ENCODE measurements at regions not wholly inside any gene's neighbourhood (a gene's known extent, or its start where the extent isn't known, plus 50 kb on each side); places are given as distances from the start of the nearest gene placed in this dataset.

DNA sequence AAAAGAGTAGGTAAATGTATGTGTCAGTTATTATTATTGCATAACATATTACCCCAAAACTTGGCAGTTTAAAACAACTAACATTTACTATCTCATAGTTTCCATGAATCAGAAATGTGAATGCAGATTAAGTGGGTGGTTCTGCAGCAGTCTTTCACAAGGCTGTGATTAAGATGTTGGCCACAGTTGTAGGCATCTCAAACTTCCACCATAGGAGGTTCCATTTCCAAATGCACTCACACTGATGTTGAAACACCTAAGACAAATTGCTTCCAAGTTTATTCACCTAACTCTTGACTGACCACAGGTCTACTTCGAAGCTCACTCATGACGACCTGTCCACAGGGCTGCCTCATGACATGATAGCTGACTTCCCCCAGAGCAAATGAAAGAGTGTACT lies 360.8 kb downstream of the GRB14 start:
- Mint-ChIP-seq H3K4me3 (no peak overlapping the region), H3K4me1 (no peaks in the 10 kb centered on the region), H3K9me3 (ENCODE audit: low read depth) (peaks cover 7% of the 10 kb centered on the region), H3K27me3 (no peaks in the 10 kb centered on the region), H3K27ac (no peak overlapping the region), H3K36me3 (no peaks in the 10 kb centered on the region)
- ATAC-seq (no peak), DNase-seq (no peak)
- CTCF ChIA-PET: no interaction called here

DNA sequence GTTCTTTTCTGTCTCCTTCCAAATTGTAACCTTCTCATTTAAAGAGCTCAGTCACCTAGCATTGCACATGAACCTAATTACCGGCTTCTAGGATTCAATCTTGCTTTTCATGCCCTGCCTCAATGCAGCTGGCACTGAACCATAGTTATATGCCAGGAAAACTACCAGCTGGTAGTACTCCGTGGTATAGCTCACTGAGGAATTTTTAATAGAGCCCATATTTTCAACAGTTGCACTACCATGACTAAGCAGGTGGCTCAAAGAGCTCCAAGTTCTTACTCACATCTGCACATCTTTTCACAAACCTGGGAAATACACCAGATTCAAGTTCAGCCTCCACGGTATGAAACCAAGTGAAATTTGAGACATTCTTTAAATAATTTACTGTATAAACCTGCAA lies 363.5 kb downstream of the GRB14 start:
- Mint-ChIP-seq H3K27ac (no peak overlapping the region), H3K9me3 (ENCODE audit: low read depth) (peaks cover 5% of the 10 kb centered on the region), H3K4me3 (no peak overlapping the region), H3K36me3 (no peaks in the 10 kb centered on the region), H3K27me3 (no peaks in the 10 kb centered on the region), H3K4me1 (no peaks in the 10 kb centered on the region)
- CTCF ChIA-PET: no interaction called here
- no peak for DNase-seq
- no peak for ATAC-seq

- H3K4me3 Mint-ChIP-seq: no peak overlapping the region
- H3K4me1 Mint-ChIP-seq: no peaks in the 10 kb centered on the region
- H3K9me3 Mint-ChIP-seq (ENCODE audit: low read depth): no peaks in the 10 kb centered on the region
- ATAC-seq: no peak
- no peaks in the 10 kb centered on the region for H3K27me3 Mint-ChIP-seq
- no peak overlapping the region for H3K27ac Mint-ChIP-seq
- no peak for DNase-seq
- H3K36me3 Mint-ChIP-seq: no peaks in the 10 kb centered on the region
- CTCF ChIA-PET: no interaction called here
These were observed 368.6 kb downstream of the GRB14 start for GRCh38 chr2:164252568-164253287.

DNA sequence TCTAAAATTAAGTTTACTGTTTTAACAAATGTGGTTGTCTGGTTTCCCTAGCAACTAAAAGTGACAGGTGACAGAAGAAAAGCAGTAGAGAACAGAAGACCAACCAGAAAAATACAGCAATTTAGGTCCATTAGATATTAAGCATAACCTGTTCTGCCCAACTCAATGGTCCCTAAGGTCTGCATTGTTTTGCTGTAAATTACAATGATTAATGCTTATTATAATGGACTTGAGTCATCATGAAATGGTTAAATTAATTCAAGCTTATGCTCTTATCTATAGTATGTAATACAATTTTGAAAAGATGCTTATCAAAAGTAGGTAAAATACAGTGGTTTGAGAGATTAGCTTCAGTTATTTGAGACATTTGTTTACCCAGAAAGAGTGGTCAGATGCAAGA lies 378.0 kb downstream of the GRB14 start:
- Mint-ChIP-seq H3K36me3 (no peaks in the 10 kb centered on the region), H3K9me3 (ENCODE audit: low read depth) (peaks cover 5% of the 10 kb centered on the region), H3K27me3 (no peaks in the 10 kb centered on the region), H3K4me1 (no peaks in the 10 kb centered on the region), H3K27ac (no peak overlapping the region), H3K4me3 (no peak overlapping the region)
- CTCF ChIA-PET: no interaction called here
- DNase-seq: no peak
- no peak for ATAC-seq

DNA sequence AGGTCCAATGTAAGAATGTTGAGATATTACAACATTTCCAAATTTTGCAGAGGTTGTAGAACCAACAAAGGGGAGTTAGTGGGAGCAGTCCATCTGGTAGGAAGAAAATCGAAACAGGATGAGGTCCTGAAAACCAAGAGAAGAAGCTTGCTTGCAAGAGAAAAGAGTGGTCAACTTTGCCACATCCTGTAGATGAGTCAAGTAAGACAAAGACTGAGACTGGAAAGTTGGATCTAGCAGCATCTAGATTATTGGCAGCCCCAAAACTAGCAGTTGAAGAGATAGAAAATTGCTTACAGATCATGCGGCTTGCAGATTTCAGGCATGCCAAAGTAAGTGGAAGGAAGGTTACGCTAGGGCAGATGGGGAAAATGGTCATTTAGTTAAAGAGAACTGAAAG lies 378.9 kb downstream of the GRB14 start:
- DNase-seq: no peak
- Mint-ChIP-seq H3K4me1 (no peaks in the 10 kb centered on the region), H3K27ac (no peak overlapping the region), H3K36me3 (no peaks in the 10 kb centered on the region), H3K4me3 (no peak overlapping the region), H3K27me3 (no peaks in the 10 kb centered on the region), H3K9me3 (ENCODE audit: low read depth) (peaks cover 5% of the 10 kb centered on the region)
- no peak for ATAC-seq
- CTCF ChIA-PET: no interaction called here

DNA sequence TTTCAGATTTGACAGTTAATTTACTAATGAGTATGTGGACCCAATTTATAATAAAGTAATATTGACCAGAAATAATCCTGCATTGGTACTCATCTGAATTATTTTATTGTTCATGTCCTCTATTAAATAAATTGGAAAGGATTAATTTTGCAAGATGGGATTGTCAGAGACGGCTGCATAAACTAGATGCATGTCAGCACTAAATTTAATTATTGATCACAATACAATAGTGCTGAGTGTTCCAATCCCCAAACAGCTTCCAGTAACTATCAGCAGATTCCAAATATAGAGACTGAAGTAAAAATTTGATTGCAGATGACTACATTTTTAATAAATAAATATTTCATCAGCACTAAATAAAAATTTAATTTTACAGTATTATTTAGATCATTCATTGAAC lies 387.2 kb downstream of the GRB14 start:
- no peak overlapping the region for H3K4me3 Mint-ChIP-seq
- ATAC-seq (no peak), DNase-seq (no peak)
- H3K4me1 Mint-ChIP-seq: no peaks in the 10 kb centered on the region
- H3K36me3 Mint-ChIP-seq: no peaks in the 10 kb centered on the region
- no peak overlapping the region for H3K27ac Mint-ChIP-seq
- CTCF ChIA-PET: no interaction called here
- peaks cover 3% of the 10 kb centered on the region for H3K9me3 Mint-ChIP-seq (ENCODE audit: low read depth)
- H3K27me3 Mint-ChIP-seq: no peaks in the 10 kb centered on the region

- H3K36me3 Mint-ChIP-seq: no peaks in the 10 kb centered on the region
- CTCF ChIA-PET: no interaction called here
- H3K4me3 Mint-ChIP-seq: no peak overlapping the region
These were observed 397.3 kb downstream of the GRB14 start for GRCh38 chr2:164224007-164224406.

DNA sequence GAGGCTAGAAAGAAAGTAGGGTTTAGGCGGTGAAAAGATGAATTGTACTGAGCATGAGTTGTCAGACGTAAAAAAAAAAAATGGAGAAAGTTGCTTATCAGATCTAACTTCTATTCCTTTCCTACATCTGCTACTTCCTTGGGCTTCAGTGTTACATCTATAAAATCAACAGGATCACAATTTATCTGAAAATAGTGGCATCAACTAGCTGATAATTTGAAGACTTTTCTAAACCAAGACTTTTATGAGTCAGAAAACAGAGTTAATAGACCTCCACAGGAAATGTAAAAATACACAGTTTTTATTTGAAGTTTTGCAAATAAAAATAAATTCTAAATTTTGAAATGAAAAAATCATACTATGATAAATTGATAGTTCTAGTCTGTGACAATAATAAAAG lies 399.8 kb downstream of the GRB14 start:
- Mint-ChIP-seq H3K4me1 (no peaks in the 10 kb centered on the region), H3K27ac (no peak overlapping the region), H3K36me3 (no peaks in the 10 kb centered on the region), H3K27me3 (no peaks in the 10 kb centered on the region), H3K9me3 (ENCODE audit: low read depth) (peaks cover 2% of the 10 kb centered on the region), H3K4me3 (no peak overlapping the region)
- ATAC-seq (no peak), DNase-seq (no peak)
- CTCF ChIA-PET: no interaction called here

More at GRCh38 chr2:164224007-164224406, 397.3 kb downstream of the GRB14 start:
- no peak overlapping the region for H3K27ac Mint-ChIP-seq
- ATAC-seq (no peak), DNase-seq (no peak)
- no peaks in the 10 kb centered on the region for H3K4me1 Mint-ChIP-seq
- peaks cover 2% of the 10 kb centered on the region for H3K9me3 Mint-ChIP-seq (ENCODE audit: low read depth)
- no peaks in the 10 kb centered on the region for H3K27me3 Mint-ChIP-seq

DNA sequence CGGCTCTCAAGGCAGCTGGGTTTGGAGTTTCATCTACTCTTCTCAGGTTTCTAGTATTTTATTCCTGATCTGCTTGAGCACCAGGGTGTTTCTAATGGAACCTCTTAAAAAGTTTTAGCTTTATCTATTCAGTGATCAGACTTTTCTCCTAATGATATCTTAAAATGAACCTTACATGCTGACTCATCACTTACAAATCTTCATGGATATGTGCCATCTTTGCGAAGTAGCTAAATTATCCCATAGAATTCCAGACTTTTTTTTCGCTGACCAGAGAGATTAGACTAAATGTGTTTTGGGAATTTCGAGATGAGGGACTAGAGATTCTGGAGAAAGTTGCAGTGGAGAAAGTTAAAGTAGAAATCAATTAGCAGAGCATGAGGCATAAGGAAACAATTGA lies 401.0 kb downstream of the GRB14 start:
- no peak overlapping the region for H3K4me3 Mint-ChIP-seq
- H3K27ac Mint-ChIP-seq: no peak overlapping the region
- ATAC-seq: no peak
- CTCF ChIA-PET: no interaction called here
- H3K36me3 Mint-ChIP-seq: no peaks in the 10 kb centered on the region
- no peaks in the 10 kb centered on the region for H3K4me1 Mint-ChIP-seq
- no peaks in the 10 kb centered on the region for H3K27me3 Mint-ChIP-seq
- no peak for DNase-seq
- H3K9me3 Mint-ChIP-seq (ENCODE audit: low read depth): peaks cover 2% of the 10 kb centered on the region

GRCh38 chr2:164213916-164214315 lies 407.4 kb downstream of the GRB14 start:
- H3K36me3 Mint-ChIP-seq: no peaks in the 10 kb centered on the region
- DNase-seq (no peak), ATAC-seq (no peak)
- H3K4me3 Mint-ChIP-seq: no peak overlapping the region
- peaks cover 13% of the 10 kb centered on the region for H3K9me3 Mint-ChIP-seq (ENCODE audit: low read depth)
- CTCF ChIA-PET: no interaction called here
- no peaks in the 10 kb centered on the region for H3K4me1 Mint-ChIP-seq
- H3K27ac Mint-ChIP-seq: no peak overlapping the region
- H3K27me3 Mint-ChIP-seq: no peaks in the 10 kb centered on the region

DNA sequence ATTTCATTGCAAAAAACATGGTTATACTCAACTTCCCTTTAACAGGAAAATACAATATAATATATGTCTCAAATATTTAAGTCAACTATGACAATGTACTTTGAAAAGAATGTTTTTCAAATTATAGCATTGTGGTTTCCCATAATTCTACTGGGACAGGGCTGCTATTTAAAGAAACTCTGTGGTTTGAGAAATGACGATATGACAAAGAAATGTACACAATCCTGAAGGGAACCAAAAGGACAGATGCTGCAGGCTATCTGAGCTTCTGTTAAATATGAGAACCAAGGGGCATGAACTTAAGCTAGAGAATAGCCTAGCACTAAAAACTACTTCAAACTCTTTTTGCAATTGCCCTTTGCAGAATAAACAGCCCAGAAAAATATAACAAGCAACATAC lies 415.9 kb downstream of the GRB14 start:
- CTCF ChIA-PET: no interaction called here
- no peaks in the 10 kb centered on the region for H3K36me3 Mint-ChIP-seq
- DNase-seq (no peak), ATAC-seq (no peak)
- H3K27ac Mint-ChIP-seq: no peak overlapping the region
- no peaks in the 10 kb centered on the region for H3K4me1 Mint-ChIP-seq
- no peak overlapping the region for H3K4me3 Mint-ChIP-seq
- H3K27me3 Mint-ChIP-seq: no peaks in the 10 kb centered on the region
- H3K9me3 Mint-ChIP-seq (ENCODE audit: low read depth): peaks cover 3% of the 10 kb centered on the region

DNA sequence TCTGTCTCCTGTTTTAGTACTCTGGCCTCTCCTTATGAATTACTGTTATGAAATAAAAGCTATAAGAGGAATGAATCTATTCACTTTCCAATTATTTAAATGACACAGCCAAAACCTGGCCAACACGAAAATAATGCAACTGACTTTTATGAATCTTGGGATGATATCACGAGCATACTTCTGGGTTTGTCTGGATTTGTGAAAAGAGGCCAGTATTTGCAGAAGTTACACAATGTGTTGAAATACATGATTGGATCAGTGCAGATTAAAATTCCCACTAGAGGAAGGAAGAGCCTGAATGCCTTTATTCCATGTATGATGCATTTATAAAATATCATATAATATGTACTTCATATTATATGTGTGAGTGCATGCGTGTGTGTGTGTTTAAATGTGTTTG lies 418.2 kb downstream of the GRB14 start:
- Mint-ChIP-seq H3K9me3 (ENCODE audit: low read depth) (no peaks in the 10 kb centered on the region), H3K36me3 (no peaks in the 10 kb centered on the region), H3K27me3 (no peaks in the 10 kb centered on the region), H3K4me3 (no peak overlapping the region), H3K27ac (no peak overlapping the region), H3K4me1 (no peaks in the 10 kb centered on the region)
- DNase-seq (no peak), ATAC-seq (no peak)
- CTCF ChIA-PET: no interaction called here

- no peaks in the 10 kb centered on the region for H3K27me3 Mint-ChIP-seq
- H3K4me3 Mint-ChIP-seq: no peak overlapping the region
- H3K27ac Mint-ChIP-seq: no peak overlapping the region
- no peaks in the 10 kb centered on the region for H3K4me1 Mint-ChIP-seq
- H3K9me3 Mint-ChIP-seq (ENCODE audit: low read depth): peaks cover 4% of the 10 kb centered on the region
- no peaks in the 10 kb centered on the region for H3K36me3 Mint-ChIP-seq
- ATAC-seq (no peak), DNase-seq (no peak)
- CTCF ChIA-PET: no interaction called here
These were observed 423.0 kb downstream of the GRB14 start for GRCh38 chr2:164198256-164198655.

- peaks cover 12% of the 10 kb centered on the region for H3K9me3 Mint-ChIP-seq (ENCODE audit: low read depth)
- CTCF ChIA-PET: no interaction called here
- H3K27ac Mint-ChIP-seq: no peak overlapping the region
- H3K4me1 Mint-ChIP-seq: no peaks in the 10 kb centered on the region
- H3K36me3 Mint-ChIP-seq: no peaks in the 10 kb centered on the region
- H3K4me3 Mint-ChIP-seq: no peak overlapping the region
- no peak for ATAC-seq
- DNase-seq: no peak
- H3K27me3 Mint-ChIP-seq: no peaks in the 10 kb centered on the region
These were observed 430.6 kb downstream of the GRB14 start for GRCh38 chr2:164190700-164191099.

- no peaks in the 10 kb centered on the region for H3K36me3 Mint-ChIP-seq
- peaks cover 12% of the 10 kb centered on the region for H3K9me3 Mint-ChIP-seq (ENCODE audit: low read depth)
- CTCF ChIA-PET: no interaction called here
- H3K27me3 Mint-ChIP-seq: no peaks in the 10 kb centered on the region
- DNase-seq (no peak), ATAC-seq (no peak)
- no peak overlapping the region for H3K4me3 Mint-ChIP-seq
- no peak overlapping the region for H3K27ac Mint-ChIP-seq
- no peaks in the 10 kb centered on the region for H3K4me1 Mint-ChIP-seq
These were observed 431.4 kb downstream of the GRB14 start for GRCh38 chr2:164189851-164190250.

Data from activated CD8-positive, alpha-beta memory T cell treated with anti-CD3 and anti-CD28 coated beads, Interleukin-2, amount 10 ng/mL, durations not matched to agents 7 days and 5 days (primary cell).